ENCODE measurements at regions not wholly inside any gene's neighbourhood (a gene's known extent, or its start where the extent isn't known, plus 50 kb on each side); places are given as distances from the start of the nearest gene placed in this dataset.
"Not testable (repeated sequence)": the region's sequence is repeated elsewhere in the genome, so short reads cannot be mapped to it uniquely, and the experiment has no call there.

DNA sequence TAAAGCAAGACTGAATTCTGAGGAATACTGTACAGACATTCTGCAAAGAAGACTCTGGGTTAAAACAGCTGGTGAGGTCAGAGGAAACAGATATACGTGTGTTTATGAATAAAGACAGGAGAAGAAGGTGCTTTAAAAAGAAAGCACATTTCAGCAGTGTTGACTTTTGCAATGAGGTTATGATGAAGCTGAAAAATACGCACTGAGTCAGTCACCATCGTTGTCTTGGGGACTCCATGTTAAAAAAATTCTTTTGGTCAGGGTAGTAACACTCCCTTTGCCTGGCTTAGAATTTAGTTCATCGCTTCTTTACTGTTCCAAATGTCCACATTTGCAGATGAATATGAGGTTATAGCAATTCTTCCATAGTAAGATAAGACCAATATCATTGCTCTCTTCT is 1049.0 kb downstream of the TSN start:
- peak; percentile 1 for DNase-seq (ENCODE audit: low read depth)
- no peak for FAIRE-seq
- Histone ChIP-seq H3K4me3 (ENCODE audit: low read depth, low read length) (no peak overlapping the region), H3K27me3 (ENCODE audit: control insufficient read depth, insufficient read depth, low read length) (no peaks in the 10 kb centered on the region), H3K36me3 (ENCODE audit: control insufficient read depth, insufficient read depth, low read length) (no peaks in the 10 kb centered on the region)
- TF ChIP-seq, protein P1, sequence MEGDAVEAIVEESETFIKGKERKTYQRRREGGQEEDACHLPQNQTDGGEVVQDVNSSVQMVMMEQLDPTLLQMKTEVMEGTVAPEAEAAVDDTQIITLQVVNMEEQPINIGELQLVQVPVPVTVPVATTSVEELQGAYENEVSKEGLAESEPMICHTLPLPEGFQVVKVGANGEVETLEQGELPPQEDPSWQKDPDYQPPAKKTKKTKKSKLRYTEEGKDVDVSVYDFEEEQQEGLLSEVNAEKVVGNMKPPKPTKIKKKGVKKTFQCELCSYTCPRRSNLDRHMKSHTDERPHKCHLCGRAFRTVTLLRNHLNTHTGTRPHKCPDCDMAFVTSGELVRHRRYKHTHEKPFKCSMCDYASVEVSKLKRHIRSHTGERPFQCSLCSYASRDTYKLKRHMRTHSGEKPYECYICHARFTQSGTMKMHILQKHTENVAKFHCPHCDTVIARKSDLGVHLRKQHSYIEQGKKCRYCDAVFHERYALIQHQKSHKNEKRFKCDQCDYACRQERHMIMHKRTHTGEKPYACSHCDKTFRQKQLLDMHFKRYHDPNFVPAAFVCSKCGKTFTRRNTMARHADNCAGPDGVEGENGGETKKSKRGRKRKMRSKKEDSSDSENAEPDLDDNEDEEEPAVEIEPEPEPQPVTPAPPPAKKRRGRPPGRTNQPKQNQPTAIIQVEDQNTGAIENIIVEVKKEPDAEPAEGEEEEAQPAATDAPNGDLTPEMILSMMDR (IDR thresholded peaks at IDR 0.05; ENCODE audit: insufficient read depth, low read length, severe bottlenecking), result no peak

- H3K36me3 ChIP-seq (ENCODE audit: control insufficient read depth, insufficient read depth, low read length), result no peaks in the 10 kb centered on the region
- DNase-seq (ENCODE audit: low read depth), result peak; percentile 4
- H3K4me3 ChIP-seq (ENCODE audit: low read depth, low read length), result no peak overlapping the region
- TF ChIP-seq, protein P1 (IDR thresholded peaks at IDR 0.05; ENCODE audit: insufficient read depth, low read length, severe bottlenecking), result no peak
- H3K27me3 ChIP-seq (ENCODE audit: control insufficient read depth, insufficient read depth, low read length), result no peaks in the 10 kb centered on the region
- no peak for FAIRE-seq
Measured at GRCh38 chr2:122805346-122805745, 1049.9 kb downstream of the TSN start.

GRCh38 chr2:122808286-122808969 is 1053.0 kb downstream of the TSN start:
- Histone ChIP-seq H3K4me3 (ENCODE audit: low read depth, low read length) (no peak overlapping the region), H3K36me3 (ENCODE audit: control insufficient read depth, insufficient read depth, low read length) (no peaks in the 10 kb centered on the region), H3K27me3 (ENCODE audit: control insufficient read depth, insufficient read depth, low read length) (no peaks in the 10 kb centered on the region)
- FAIRE-seq (no peak), DNase-seq (ENCODE audit: low read depth) (no peak)
- TF ChIP-seq, protein P1 (IDR thresholded peaks at IDR 0.05; ENCODE audit: insufficient read depth, low read length, severe bottlenecking), result no peak

GRCh38 chr2:122812214-122812613 is 1056.8 kb downstream of the TSN start:
- not testable (repeated sequence) for H3K27me3 ChIP-seq (ENCODE audit: control insufficient read depth, insufficient read depth, low read length); H3K36me3 ChIP-seq (ENCODE audit: control insufficient read depth, insufficient read depth, low read length); DNase-seq (ENCODE audit: low read depth); H3K4me3 ChIP-seq (ENCODE audit: low read depth, low read length); FAIRE-seq

- Histone ChIP-seq H3K27me3 (ENCODE audit: control insufficient read depth, insufficient read depth, low read length) (no peaks in the 10 kb centered on the region), H3K4me3 (ENCODE audit: low read depth, low read length) (no peak overlapping the region), H3K36me3 (ENCODE audit: control insufficient read depth, insufficient read depth, low read length) (no peaks in the 10 kb centered on the region)
- DNase-seq (ENCODE audit: low read depth) (peak; percentile 2), FAIRE-seq (no peak)
- TF ChIP-seq, protein P1 (IDR thresholded peaks at IDR 0.05; ENCODE audit: insufficient read depth, low read length, severe bottlenecking), result no peak
Measured at GRCh38 chr2:122815120-122815519, 1059.7 kb downstream of the TSN start.

- TF ChIP-seq, protein P1 (IDR thresholded peaks at IDR 0.05; ENCODE audit: insufficient read depth, low read length, severe bottlenecking), result no peak
- no peak for FAIRE-seq
Measured at GRCh38 chr2:122816803-122817202, 1061.4 kb downstream of the TSN start.

More at GRCh38 chr2:122816803-122817202, 1061.4 kb downstream of the TSN start:
- no peaks in the 10 kb centered on the region for H3K36me3 ChIP-seq (ENCODE audit: control insufficient read depth, insufficient read depth, low read length)
- DNase-seq (ENCODE audit: low read depth), result no peak
- no peaks in the 10 kb centered on the region for H3K27me3 ChIP-seq (ENCODE audit: control insufficient read depth, insufficient read depth, low read length)
- no peak overlapping the region for H3K4me3 ChIP-seq (ENCODE audit: low read depth, low read length)

Data from bronchial epithelial cell (primary cell).